HEK293 (cell line): ENCODE measurements at regions not wholly inside any gene's neighbourhood (a gene's known extent, or its start where the extent isn't known, plus 50 kb on each side); places are given as distances from the start of the nearest gene placed in this dataset.

Experiments
- CTCF ChIA-PET: fragments of 350-600 bp; formaldehyde crosslinking; extraction: SDS; loops from one replicate; lab custom pipeline; 2021; ENCODE audit warnings: antibody characterized with exemption; lab: Yijun Ruan, JAX
- POLR2A ChIA-PET: fragments of 300-600 bp; formaldehyde crosslinking; extraction: SDS; loops from one replicate; lab custom pipeline; 2020; ENCODE audit warnings: antibody characterized with exemption, inconsistent platforms; lab: Yijun Ruan, JAX
- H3K27ac ChIP-seq: fragments of 200-500 bp; sonication (Bioruptor generic); 2 replicates; pipeline ENCODE4 v1.5.1; 2014; ENCODE audit warnings: low read depth, low read length, control low read depth, inconsistent platforms; ENCODE audit errors: extremely low read depth
- H3K36me3 ChIP-seq, 2 experiments: fragments of 200-500 bp in 1 of 2; sonication (Bioruptor generic) in 1 of 2; 1 replicate in 1 of 2; 2 replicates in 1 of 2; pipeline ENCODE4 v1.5.1; 2014 to 2017; ENCODE audit warnings: inconsistent platforms in 2 of 2, low read length in 2 of 2; ENCODE audit not compliant: control insufficient read depth in 2 of 2, insufficient read depth in 1 of 2
- H3K4me1 ChIP-seq: fragments of 200-500 bp; sonication (Bioruptor generic); 2 replicates; pipeline ENCODE4 v1.5.1; 2014; ENCODE audit warnings: mild to moderate bottlenecking, low read length, inconsistent platforms; ENCODE audit not compliant: control insufficient read depth, insufficient read depth
- H3K4me3 ChIP-seq: 2 replicates; pipeline ENCODE4 v1.5.1; 2011; ENCODE audit warnings: low read depth, mild to moderate bottlenecking, control low read depth, low read length, moderate library complexity
- H3K9me3 ChIP-seq: fragments of 200-500 bp; sonication (Bioruptor generic); 2 replicates; pipeline ENCODE4 v1.5.1; 2014; ENCODE audit warnings: low read depth, low read length, inconsistent platforms; ENCODE audit not compliant: control insufficient read depth, insufficient read depth
- BCL11A ChIP-seq: fragments of 450-650 bp; formaldehyde crosslinking; IDR thresholded peaks from 2 replicates; pipeline ENCODE4 v1.5.1; 2016; ENCODE audit warnings: low read depth, missing biosample characterization, missing genetic modification characterization
- GLIS2 ChIP-seq: fragments of 450-650 bp; formaldehyde crosslinking; IDR thresholded peaks from 2 replicates; pipeline ENCODE4 v1.5.1; 2016; ENCODE audit warnings: missing biosample characterization, missing genetic modification characterization
- HIC1 ChIP-seq: fragments of 450-650 bp; formaldehyde crosslinking; IDR thresholded peaks from 2 replicates; pipeline ENCODE4 v1.5.1; 2016; ENCODE audit warnings: missing biosample characterization, missing genetic modification characterization
- HOXC10 ChIP-seq: sonication (generic); formaldehyde crosslinking; IDR thresholded peaks from 2 replicates; pipeline ENCODE4 v1.8.1; 2023; ENCODE audit warnings: mild to moderate bottlenecking, missing genetic modification reagents
- ZBTB21 ChIP-seq: fragments of 450-650 bp; formaldehyde crosslinking; IDR thresholded peaks from 2 replicates; pipeline ENCODE4 v1.5.1; 2017; ENCODE audit warnings: missing biosample characterization, missing genetic modification characterization
- ZNF114 ChIP-seq: fragments of 450-650 bp; formaldehyde crosslinking; IDR thresholded peaks from 2 replicates; pipeline ENCODE4 v1.5.0; 2017; ENCODE audit warnings: missing biosample characterization, missing genetic modification characterization
- ZNF132 ChIP-seq: fragments of 450-650 bp; formaldehyde crosslinking; IDR thresholded peaks from 2 replicates; pipeline ENCODE4 v1.5.1; 2017; ENCODE audit warnings: missing biosample characterization, missing genetic modification characterization, borderline replicate concordance
- ZNF146 ChIP-seq: fragments of 450-650 bp; formaldehyde crosslinking; IDR thresholded peaks from 2 replicates; pipeline ENCODE4 v1.5.1; 2016; ENCODE audit warnings: missing biosample characterization, missing genetic modification characterization
- ZNF174 ChIP-seq: fragments of 450-650 bp; formaldehyde crosslinking; IDR thresholded peaks from 2 replicates; pipeline ENCODE4 v1.5.0; 2017; ENCODE audit warnings: missing biosample characterization, mild to moderate bottlenecking, missing genetic modification characterization
- ZNF292 ChIP-seq: fragments of 450-650 bp; formaldehyde crosslinking; IDR thresholded peaks from 2 replicates; pipeline ENCODE4 v1.5.1; 2016; ENCODE audit warnings: low read depth, missing biosample characterization, missing genetic modification characterization, borderline replicate concordance
- ZNF311 ChIP-seq: fragments of 450-650 bp; formaldehyde crosslinking; IDR thresholded peaks from 2 replicates; pipeline ENCODE4 v1.5.1; 2017; ENCODE audit warnings: missing biosample characterization, missing genetic modification characterization, borderline replicate concordance
- ZNF335 ChIP-seq: fragments of 450-650 bp; formaldehyde crosslinking; conservative IDR thresholded peaks from 2 replicates; pipeline ENCODE4 v1.5.1; 2016; ENCODE audit warnings: missing biosample characterization, missing genetic modification characterization
- ZNF391 ChIP-seq: fragments of 450-650 bp; formaldehyde crosslinking; IDR thresholded peaks from 2 replicates; pipeline ENCODE4 v1.5.1; 2016; ENCODE audit warnings: low read depth, missing biosample characterization, missing genetic modification characterization, borderline replicate concordance
- ZNF394 ChIP-seq: fragments of 450-650 bp; formaldehyde crosslinking; IDR thresholded peaks from 2 replicates; pipeline ENCODE4 v1.5.1; 2016; ENCODE audit warnings: missing biosample characterization, missing genetic modification characterization, mild to moderate bottlenecking, moderate library complexity, borderline replicate concordance
- ZNF521 ChIP-seq: fragments of 450-650 bp; formaldehyde crosslinking; IDR thresholded peaks from 2 replicates; pipeline ENCODE4 v1.5.1; 2017; ENCODE audit warnings: missing biosample characterization, mild to moderate bottlenecking, missing genetic modification characterization
- ZNF571 ChIP-seq: fragments of 450-650 bp; formaldehyde crosslinking; IDR thresholded peaks from 2 replicates; pipeline ENCODE4 v1.5.0; 2017; ENCODE audit warnings: missing biosample characterization, missing genetic modification characterization
- ZNF623 ChIP-seq: fragments of 450-650 bp; formaldehyde crosslinking; IDR thresholded peaks from 2 replicates; pipeline ENCODE4 v1.5.1; 2016; ENCODE audit warnings: missing biosample characterization, missing genetic modification characterization
- ZNF704 ChIP-seq: fragments of 450-650 bp; formaldehyde crosslinking; IDR thresholded peaks from 2 replicates; pipeline ENCODE4 v1.5.1; 2016; ENCODE audit warnings: missing biosample characterization, missing genetic modification characterization
- ZNF776 ChIP-seq: fragments of 450-650 bp; formaldehyde crosslinking; IDR thresholded peaks from 2 replicates; pipeline ENCODE4 v1.5.0; 2017; ENCODE audit warnings: missing biosample characterization, missing genetic modification characterization, borderline replicate concordance
- ZNF837 ChIP-seq: fragments of 450-650 bp; formaldehyde crosslinking; IDR thresholded peaks from 2 replicates; pipeline ENCODE4 v1.5.1; 2016; ENCODE audit warnings: missing biosample characterization, missing genetic modification characterization
- ZNF843 ChIP-seq: fragments of 450-650 bp; formaldehyde crosslinking; IDR thresholded peaks from 2 replicates; pipeline ENCODE4 v1.5.1; 2016; ENCODE audit warnings: missing biosample characterization, missing genetic modification characterization
- ZSCAN16 ChIP-seq: fragments of 450-650 bp; formaldehyde crosslinking; IDR thresholded peaks from 2 replicates; pipeline ENCODE4 v1.5.1; 2016; ENCODE audit warnings: missing biosample characterization, missing genetic modification characterization
- ZSCAN4 ChIP-seq: fragments of 450-650 bp; formaldehyde crosslinking; IDR thresholded peaks from 2 replicates; pipeline ENCODE4 v1.5.1; 2017; ENCODE audit warnings: missing biosample characterization, missing genetic modification characterization
- TF ChIP-seq, protein P1 (sequence below): fragments of 450-650 bp; IDR thresholded peaks from 2 replicates; pipeline ENCODE4 v1.5.1; 2018; ENCODE audit warnings: missing biosample characterization, mild to moderate bottlenecking, missing genetic modification characterization

GRCh38 chr5:20368571-20369517 is 380.8 kb upstream of the CDH18 start:
- Histone ChIP-seq H3K9me3 (no peaks in the 10 kb centered on the region), H3K4me3 (no peak overlapping the region), H3K36me3 (no peaks in the 10 kb centered on the region), H3K27ac (no peak overlapping the region), H3K4me1 (no peaks in the 10 kb centered on the region)
- TF ChIP-seq ZNF311 (tag by site-specific recombination): no peak
- TF ChIP-seq ZNF394 (tag by site-specific recombination): no peak
- TF ChIP-seq ZNF776: no peak
- no peak for TF ChIP-seq HIC1 (tag by site-specific recombination)
- TF ChIP-seq, protein P1, sequence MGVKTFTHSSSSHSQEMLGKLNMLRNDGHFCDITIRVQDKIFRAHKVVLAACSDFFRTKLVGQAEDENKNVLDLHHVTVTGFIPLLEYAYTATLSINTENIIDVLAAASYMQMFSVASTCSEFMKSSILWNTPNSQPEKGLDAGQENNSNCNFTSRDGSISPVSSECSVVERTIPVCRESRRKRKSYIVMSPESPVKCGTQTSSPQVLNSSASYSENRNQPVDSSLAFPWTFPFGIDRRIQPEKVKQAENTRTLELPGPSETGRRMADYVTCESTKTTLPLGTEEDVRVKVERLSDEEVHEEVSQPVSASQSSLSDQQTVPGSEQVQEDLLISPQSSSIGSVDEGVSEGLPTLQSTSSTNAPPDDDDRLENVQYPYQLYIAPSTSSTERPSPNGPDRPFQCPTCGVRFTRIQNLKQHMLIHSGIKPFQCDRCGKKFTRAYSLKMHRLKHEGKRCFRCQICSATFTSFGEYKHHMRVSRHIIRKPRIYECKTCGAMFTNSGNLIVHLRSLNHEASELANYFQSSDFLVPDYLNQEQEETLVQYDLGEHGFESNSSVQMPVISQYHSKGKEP (tag by site-specific recombination): no peak
- POLR2A ChIA-PET: no interaction called here
- CTCF ChIA-PET: interaction anchor here (0.7 kb wide), 1 partner anchor 360 kb away, joined by 3 read pairs; no protein-coding TSS in a partner anchor

DNA sequence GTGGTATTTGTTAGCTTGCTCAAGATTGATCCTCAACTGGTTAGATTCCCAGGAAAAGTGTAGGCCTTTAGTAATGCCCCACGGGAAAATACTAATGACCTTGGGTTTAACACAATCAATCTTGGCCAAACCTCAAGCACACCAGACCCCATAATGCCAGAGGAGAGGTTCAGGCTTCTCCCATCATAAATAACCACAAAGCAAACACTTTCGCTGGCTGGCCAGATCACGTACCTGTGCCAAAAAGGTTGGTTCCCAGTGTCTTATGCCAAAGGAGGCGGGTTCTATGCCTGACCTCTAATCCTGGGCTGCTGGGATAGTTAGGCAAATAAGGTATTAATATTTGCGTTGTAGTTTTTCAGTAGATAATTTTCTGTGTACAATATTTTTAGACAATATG is 379.2 kb upstream of the CDH18 start:
- ChIA-PET POLR2A (no interaction called here), CTCF (no interaction called here)
- Histone ChIP-seq H3K9me3 (no peaks in the 10 kb centered on the region), H3K4me3 (no peak overlapping the region), H3K27ac (no peak overlapping the region), H3K36me3 (no peaks in the 10 kb centered on the region), H3K4me1 (no peaks in the 10 kb centered on the region)
- TF ChIP-seq ZNF146 (tag by site-specific recombination) (no peak), ZNF623 (tag by site-specific recombination) (no peak), ZSCAN4 (no peak), ZNF132 (tag by site-specific recombination) (no peak), ZNF335 (tag by site-specific recombination) (no peak), ZBTB21 (no peak)

- Histone ChIP-seq H3K27ac (no peak overlapping the region), H3K36me3 (no peaks in the 10 kb centered on the region), H3K4me1 (no peaks in the 10 kb centered on the region), H3K9me3 (no peaks in the 10 kb centered on the region), H3K4me3 (no peak overlapping the region)
- ChIA-PET CTCF (no interaction called here), POLR2A (no interaction called here)
- TF ChIP-seq ZNF571 (tag by site-specific recombination) (no peak), ZNF394 (tag by site-specific recombination) (no peak), ZNF292 (tag by site-specific recombination) (no peak), ZNF391 (no peak), ZNF837 (tag by site-specific recombination) (no peak), ZSCAN16 (tag by site-specific recombination) (no peak), GLIS2 (tag by site-specific recombination) (no peak), ZNF776 (no peak), ZNF174 (tag by site-specific recombination) (no peak), ZNF114 (tag by site-specific recombination) (no peak), ZNF521 (no peak), ZNF843 (no peak), ZNF704 (tag by site-specific recombination) (no peak), HOXC10 (no peak), BCL11A (tag by site-specific recombination) (no peak)
Measured at GRCh38 chr5:20360263-20360662, 372.3 kb upstream of the CDH18 start.
